GM21390 (cell line): ENCODE measurements at regions not wholly inside any gene's neighbourhood (a gene's known extent, or its start where the extent isn't known, plus 50 kb on each side); places are given as distances from the start of the nearest gene placed in this dataset.

Source experiments
- ATAC-seq: cut with Tn5 transposase; IDR thresholded peaks from one replicate; pipeline ENCODE4 v1.9.1; 2021; ENCODE audit not compliant: unreplicated experiment

DNA sequence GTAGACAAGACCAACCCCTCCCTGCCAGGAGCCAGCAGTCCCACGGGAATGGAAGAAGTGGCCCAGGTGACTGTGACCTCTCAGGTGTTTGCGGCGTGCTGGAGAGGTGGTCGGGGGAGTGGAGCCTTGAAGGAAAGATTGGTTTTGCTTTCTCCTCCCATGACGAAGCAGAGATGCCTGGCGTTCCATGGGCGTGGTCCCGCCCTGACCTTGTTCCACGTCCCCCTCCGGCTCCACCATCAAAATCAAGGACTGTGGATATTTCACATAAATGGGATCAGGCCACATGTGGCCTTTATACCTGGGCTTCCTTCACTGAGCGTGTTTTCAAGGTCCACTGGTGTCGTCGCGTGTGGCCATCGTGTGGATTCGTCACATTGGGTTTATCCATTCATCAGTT, 270.6 kb upstream of the TNRC6C start:
- no peak for ATAC-seq

DNA sequence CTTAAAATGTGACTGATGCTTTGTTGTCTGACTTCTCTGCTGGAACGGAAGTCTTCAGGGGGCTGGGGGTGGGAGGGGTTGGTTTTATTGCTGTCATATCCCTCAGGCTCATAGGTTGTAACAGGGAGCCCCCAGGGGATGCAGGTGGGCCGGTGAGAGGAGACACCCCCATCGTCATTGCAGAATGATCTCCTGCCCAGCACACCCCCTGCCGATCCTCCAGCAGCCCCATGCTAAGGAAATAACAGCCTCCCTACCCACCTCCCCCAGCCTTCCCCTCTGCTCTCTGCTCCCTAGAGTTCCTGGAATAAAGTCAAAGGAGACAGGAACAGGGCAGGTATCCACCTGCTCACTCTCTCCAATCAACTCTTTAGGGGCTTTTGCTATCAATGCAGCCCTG, 270.1 kb upstream of the TNRC6C start:
- no peak for ATAC-seq

DNA sequence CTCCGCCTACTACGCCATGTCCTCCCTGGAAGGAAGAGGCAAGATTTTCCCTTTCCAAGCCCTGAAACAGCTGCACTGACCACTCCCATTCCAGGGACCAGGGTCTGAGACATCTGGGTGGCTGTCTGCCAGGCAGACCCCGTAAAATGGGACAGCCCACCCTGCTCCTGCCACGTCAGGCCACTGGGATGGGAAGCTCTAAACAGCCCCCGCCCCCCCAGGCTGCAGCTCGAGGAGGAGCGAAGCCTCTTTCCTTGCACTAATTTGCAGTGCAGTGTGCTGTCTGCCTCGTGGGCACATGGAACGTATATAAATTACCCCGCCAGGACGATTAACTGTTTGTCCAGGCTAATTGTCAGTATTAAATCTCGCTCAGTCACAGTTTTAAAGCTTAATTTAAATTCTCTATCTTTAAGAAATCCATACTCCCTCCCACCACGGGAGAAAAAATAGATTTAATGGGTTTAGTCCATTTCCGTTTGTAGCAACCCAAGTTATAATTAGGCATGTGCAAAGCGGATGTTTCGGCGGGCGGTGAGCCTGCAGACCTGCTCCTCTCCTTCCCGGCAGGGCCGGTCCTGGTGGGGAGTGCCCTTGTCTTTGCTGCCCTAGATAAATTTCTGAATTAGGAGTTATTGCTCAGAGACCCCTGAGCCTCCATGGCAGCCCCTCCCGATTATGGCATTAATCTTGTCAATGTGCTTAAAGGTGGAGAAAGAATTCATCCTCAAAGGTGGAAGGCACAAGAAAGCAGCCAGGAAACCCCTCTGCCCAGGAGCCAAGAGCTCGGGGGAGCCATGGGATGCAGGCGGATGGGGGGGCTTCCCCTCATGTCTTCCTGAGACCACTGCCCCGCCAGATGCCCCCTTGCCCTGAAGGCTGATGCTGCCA, 268.0 kb upstream of the TNRC6C start:
- ATAC-seq, result no peak

DNA sequence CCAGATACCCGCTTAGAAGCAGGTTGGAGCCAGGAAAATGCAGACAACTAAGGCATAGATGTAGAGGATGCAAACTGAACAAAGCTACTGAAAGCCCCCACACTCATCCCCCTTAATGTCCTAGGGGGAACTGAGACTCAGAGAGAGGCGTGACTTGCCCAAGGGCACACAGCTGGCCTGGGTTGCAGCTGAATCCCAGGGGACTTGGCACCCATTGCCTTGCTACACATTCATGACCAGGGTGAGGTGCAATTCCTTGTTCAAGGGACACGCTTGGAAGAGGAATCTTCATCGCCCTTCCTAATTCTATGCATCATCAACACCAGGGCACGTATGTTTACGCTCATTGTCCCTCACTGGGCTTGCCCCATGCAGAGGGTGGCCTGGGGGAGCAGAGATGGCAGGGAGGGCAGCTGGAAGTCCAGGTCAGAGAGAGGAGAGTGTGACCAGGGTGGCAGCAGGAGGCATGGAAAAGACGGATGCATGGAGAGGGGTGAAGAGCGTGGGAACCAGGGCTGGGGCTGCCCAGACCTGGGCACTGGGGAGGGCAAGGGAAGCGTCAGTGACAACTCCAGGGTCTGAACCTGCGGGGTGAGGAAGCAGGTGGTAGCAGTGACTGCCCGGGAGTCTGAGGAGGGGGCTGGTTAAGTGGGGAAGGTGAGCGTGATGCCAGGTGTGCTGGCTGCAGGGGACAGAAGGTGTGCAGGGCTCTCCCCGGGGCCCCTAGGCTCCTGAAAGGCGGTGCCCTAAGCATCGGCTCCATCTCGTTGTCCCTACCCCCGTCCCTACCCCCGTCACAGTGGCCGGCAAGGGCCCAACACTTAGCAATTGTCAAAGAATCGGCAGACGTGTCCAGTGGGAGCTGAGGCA, 267.1 kb upstream of the TNRC6C start:
- no peak for ATAC-seq

DNA sequence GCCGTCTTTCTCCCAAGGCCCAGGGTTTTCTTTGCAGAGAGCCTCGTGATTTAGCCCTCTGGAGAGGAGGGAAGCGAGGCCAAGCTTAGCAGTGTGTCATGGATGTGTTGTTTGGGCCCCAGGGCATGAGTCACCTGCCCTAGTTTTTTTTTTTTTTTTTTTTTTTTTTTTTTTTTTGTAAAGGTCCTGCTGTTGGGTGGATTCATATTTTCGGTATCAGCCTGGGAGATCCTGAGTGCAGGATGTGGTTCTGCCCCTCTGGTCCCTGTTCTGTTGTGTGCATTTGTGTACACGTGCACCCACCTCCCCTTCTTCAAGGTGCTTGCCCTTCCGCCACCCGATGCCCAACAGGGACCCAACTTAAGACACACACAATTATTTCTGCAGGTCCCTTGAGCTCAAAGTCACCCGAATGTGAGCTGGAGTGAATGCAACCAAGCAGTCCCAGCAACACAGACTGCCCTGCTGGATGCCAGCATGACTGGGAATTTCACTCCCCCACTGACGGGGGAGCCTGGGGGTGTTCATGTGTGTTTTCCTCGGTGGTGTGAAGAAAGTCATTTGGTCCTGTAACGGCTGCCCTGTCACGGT, 265.8 kb upstream of the TNRC6C start:
- no peak for ATAC-seq

DNA sequence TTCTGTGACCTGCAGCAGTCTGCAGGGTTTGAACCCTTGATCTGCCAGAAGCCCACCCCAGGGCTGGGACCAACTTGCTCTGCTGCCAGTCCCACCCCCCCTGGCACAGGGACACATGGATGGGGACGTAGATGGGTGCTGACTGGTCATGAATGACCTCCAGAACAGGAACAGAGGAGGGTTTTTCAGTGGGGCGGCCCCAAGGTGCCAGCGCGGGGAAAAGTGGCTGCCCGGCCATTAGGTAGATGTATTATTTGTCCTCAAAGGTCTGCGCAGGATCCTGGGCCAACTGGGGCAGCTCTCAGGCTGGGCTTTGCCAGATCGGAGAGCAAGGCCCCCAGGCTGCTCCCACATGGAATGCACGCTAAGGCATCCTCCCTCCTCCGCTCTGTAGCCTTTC, 265.2 kb upstream of the TNRC6C start:
- no peak for ATAC-seq

DNA sequence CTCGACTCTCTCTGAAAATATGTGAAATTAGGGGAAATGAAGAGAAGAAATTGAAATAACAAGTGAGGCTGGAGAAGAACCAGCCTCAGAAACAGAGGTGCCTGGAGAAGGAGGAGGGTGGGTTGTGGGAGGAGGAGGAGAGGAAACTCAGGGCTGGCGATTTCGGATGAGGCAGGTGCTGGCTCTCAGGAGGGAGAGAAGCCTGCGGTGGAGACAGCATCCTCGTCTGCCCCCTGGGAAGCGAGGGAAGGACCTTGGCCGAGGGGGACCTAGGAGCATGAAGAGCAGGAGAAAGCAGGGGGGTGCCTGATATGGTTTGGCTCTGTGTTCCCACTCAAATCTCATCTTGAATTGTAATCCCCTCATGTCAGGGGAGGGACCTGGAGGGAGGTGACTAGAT, 264.7 kb upstream of the TNRC6C start:
- ATAC-seq, result no peak

DNA sequence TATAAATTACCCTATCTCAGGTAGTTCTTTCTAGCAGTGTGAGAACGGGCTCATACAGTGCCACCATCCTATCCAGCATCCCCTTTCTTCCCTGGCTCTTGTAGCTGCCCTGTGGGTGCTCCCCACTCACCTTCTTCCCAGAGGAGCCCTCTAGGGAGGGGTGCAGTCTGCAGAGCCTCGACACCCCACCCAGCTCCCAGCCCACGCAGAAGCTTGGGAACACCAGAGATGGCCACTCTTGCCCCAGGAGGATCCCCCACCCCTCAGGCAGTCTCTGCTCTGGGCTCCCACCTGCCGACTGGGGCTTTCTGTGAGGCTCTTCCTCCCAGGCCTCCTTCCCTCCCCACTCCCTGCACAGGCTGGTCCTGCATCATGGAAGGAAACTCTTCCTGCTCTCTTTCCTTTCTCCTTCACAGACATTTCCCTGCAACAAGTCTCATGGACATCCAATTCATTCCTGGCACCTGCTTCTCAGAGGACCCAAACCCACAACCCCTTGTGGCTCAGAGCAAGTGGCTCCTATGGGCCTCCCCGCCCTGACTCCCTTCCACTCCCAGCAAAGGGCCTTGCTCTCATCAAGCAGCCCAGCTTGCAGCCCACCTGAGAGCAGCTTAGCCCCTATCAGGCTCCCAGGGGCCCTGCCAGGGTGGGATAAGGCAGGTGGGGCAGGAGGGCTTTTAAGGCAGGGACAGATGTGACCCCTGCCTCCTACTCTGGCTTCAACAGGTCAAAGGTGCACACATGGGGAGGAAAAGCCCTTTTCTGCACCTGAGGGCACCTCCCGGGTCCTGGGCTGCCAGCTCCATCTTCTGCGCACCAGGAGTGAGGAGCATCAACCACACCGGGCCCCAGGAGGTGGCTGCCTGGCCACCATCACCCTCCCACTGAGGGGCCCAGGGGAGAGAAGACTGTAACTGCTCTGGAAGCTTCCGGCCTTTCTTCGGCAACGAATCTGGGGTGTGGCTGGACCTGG, 263.8 kb upstream of the TNRC6C start:
- no peak for ATAC-seq

DNA sequence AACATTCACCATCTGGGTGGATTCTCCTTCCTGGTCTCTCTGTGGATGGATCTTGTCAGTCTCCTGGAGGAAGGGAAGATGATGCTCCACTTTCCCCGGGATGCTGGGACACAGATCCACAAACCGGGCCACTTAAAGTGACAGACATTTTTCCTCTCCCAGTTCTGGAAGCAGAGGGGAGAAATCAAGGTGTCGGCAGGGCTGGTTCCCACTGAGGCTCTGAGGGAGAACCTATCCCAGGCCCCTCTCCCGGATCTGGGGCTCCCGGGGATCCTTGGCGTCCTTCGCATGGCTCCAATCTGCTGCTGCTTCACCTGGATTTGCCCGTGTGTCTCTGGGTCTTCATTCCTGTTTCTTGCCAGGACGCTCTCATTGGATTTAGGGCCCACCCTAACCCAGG, 263.1 kb upstream of the TNRC6C start:
- no peak for ATAC-seq

DNA sequence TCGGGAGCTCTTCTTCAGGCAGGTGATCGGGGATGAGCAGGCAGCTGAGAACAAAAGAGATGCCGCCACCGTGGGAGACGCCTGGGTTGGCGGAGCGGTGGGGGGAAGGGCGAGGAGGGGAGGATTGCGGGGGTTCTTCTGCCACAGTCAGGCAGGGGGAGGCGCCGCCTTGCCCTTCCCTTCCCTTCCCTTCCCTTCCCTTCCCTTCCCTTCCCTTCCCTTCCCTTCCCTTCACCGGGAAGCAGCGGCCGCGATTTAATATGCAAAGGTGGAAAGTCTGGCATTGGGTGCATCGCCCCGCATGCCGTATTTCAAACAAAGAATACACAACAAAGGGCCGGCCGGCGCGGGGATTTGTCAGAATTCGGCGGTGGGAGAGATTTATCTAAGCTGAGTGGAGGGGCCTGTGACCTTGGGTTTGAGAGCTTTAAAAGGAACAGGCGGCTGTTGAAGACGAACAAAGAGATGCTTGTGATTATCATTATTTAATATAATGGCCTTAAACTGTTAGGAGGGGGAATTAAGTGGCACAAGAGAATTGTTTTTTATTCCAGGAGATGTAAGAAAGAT, 262.3 kb upstream of the TNRC6C start:
- no peak for ATAC-seq

DNA sequence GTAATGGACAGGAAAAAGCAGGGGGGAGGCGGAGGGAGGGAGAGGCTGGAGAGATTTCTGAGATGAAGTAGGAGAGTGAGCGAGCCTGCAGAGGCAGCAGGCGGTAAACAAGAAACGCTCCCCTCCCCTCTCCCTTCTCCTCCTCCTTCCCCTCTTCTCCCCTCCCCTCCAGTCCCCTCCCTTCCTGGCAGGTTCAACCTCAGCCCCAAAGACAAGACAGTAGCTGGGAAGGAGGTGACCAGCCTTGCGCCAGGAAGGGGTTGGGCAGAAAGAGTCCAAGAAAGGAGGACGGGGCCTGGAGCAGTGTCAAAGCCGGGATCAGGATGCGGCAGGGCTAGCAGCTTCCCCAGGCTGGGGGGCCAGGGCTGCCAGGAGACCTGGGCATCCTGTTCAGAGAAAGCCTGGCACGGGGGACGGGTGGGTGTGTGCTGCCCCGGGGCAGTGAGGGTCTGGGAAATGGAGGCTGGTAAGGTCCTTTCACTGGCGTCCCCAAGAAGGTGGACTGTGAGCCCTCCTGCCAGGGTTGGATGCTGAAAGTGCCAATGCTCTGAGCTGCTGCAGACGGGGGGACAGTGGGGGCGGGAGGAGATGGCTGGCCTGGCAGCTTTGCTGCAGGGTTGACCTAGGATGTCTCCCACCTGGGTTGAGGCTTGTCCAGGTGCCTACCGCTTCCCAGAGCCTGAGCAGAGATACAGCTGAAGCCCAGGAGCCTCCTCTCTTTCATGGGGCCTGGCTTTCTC, 261.6 kb upstream of the TNRC6C start:
- ATAC-seq, result no peak

DNA sequence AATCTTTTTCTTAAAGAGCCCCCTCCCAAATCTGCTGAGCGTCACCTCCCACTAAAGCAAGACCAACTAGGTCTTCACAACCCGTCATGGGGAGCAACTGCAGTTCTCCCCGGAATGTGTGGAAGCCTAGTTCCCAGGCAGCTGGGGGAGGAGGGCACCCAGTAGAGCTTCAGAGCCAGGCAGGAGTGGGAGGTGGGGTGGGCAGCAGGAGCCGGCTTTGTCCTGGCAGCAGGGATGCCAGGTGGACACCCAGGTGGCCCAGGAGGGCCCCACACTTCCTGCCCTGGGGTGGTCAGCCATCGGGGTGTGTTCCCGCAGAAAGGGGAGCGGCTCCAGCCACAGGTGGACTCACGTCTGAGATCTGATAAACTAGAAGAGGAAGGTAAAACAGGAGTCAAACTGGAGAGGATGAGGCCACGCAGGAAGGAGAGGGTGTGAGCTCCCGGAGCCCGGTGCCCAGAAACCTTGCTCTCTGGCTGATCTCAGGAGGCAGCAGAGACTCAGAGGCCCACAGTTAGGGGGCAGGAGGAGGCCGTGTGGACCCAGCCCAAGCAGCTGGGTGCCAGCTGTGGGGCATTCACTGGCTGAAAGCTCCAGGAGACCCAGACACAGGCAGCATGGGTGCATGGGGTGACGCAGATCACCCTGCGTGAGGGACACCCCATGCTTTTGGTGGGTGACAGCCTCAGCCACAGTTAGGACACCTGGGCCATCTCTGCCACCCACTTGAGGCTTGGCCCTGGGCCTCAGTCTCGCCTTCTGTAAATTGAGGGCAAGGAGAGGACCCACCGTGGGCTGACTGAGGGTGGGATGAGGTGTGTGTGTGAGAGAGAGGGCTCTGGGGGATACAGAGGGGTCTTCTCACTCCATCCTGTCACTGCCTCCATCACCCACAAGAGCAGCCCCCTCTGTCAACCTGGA, 260.8 kb upstream of the TNRC6C start:
- ATAC-seq, result no peak

DNA sequence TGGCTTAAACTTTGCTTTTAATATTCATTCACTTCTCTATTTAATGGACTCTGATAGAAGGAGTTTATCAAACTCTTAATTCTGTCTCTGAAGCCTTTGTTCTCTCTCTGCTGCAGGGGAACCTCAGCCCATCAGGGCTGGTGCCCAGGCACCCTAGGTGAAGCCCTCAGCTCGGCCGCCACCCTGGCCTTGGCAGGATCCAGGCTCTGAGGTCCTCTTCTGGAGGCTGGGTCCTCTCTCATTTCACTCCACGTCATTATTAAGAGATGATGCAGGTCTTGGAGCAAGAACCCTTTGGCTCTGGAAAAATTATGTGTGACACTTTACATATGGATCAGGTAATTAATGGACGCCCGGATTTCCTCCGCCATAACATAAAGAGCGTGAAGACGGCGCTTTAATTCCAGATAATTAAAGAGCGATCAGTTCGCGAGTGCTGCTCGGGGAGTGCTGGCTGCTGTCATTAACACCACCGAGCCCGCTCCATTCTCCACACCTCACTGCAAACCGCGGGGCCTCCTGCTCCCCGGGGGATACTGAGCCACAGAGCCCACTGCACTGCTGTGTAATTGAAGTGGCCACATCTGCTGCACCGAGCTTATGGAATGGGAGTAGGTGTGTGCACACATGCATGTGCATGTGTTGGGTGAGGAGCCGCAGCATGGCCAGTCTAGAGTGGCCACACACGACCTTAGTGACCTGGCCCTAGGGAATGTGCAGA, 259.4 kb upstream of the TNRC6C start:
- no peak for ATAC-seq

DNA sequence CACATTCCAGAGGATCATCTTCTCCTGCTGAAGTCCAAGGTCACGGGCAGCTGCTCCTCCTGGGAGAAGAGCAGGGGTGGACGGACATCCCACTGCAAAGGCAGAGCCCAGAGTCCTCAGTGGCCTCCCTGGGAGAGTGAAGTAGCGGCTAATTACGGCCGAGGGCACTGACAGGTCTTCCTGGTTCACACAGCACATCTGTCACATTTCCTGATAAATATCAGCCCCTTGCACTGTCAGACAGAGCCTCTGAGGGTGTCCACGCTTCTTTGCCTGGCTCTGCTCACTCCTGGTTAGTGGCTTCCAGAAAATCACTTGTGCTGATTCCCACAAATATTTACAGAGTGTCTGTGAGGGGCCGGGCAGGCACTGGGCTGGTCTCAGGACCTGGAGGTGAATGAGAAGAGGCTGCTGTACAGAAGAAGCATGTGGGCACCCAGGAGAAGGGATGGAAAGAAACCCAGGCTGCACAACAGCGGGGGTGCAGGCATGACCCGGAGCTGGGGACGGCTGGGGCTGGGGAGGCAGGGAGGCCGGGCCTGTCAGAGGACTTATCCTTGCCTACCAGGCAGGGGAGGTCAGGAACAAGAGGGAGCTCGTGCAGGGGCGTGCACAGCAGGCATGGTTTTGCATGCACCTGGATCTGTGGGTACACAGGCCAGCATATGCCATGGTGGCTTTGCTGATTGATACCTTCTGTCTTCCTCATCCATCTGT, 258.2 kb upstream of the TNRC6C start:
- no peak for ATAC-seq

DNA sequence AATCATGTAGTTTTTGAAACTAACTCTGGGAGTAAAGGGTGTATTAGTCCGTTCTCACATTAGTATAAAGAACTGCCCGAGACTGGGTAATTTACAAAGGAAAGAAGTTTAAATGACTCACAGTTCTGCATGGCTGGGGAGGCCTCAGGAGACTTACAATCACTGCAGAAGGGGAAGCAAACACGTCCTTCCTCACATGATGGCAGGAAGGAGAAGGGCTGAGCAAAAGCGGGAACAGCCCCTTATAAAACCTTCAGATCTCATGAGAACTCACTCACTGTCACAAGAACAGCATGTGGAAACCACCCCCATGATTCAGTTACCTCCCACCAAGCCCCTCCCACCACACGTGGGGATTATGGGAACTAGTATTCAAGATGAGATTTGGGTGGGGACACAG, 256.5 kb upstream of the TNRC6C start:
- ATAC-seq, result no peak

DNA sequence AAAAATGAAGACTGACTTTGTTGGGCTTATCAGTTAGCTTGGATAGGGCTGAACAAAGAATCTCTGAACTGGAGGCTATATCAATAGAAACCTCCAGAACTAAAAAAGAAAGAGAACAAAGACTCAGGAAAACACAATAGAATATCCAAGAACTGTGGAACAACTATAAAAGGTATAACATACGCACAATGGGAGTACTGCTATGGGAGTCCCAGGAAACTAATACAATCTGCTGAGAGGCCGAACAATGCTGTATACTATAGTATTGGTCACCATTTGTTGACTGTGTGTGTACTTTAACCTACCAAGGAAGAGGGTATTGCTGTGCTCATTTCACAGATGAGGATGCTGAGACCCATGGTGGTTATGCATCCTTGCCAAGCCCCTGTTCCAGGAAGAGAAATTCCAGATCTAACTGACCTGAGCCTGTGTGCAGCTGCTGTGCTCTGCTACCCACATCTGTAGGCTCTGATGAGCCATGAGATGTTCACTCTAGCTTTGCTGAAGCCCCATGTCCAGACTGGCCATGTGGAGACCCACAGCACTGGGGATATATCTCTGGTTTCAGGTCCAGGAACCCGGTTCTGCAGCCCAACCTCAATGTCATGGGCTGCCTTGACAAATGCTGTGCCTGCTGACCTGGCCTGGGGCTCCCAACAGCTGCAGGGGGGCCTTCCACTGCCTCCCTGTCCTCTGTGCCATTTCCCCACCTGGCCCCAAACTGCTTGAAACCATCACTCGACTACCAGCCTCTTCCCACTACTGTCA, 254.3 kb upstream of the TNRC6C start:
- ATAC-seq, result no peak
